ENCODE measurements at regions not wholly inside any gene's neighbourhood (a gene's known extent, or its start where the extent isn't known, plus 50 kb on each side); places are given as distances from the start of the nearest gene placed in this dataset.

GRCh38 chr2:184463102-184463865 lies 135.0 kb upstream of the ZNF804A start:
- TF ChIP-seq TRIM24 (IDR thresholded peaks at IDR 0.05) = no peak
- no peak for TF ChIP-seq CBX8 (IDR thresholded peaks at IDR 0.05; ENCODE audit: borderline replicate concordance, extremely low read depth, low read depth, low read length, poor library complexity, severe bottlenecking)
- no peak for TF ChIP-seq HDAC2 (IDR thresholded peaks at IDR 0.05)
- TF ChIP-seq ZNF778 (CRISPR knock-in tag; IDR thresholded peaks at IDR 0.05) = no peak
- no peak for TF ChIP-seq ZBTB34 (CRISPR knock-in tag; IDR thresholded peaks at IDR 0.05)
- no peak for TF ChIP-seq CCAR2 (IDR thresholded peaks at IDR 0.05; ENCODE audit: low read depth, low read length)
- TF ChIP-seq CBX3 (IDR thresholded peaks at IDR 0.05; ENCODE audit: borderline replicate concordance in 1 of 2, low read length in 2 of 2) = no peak
- no peak for TF ChIP-seq EZH2 (IDR thresholded peaks at IDR 0.05; ENCODE audit: borderline replicate concordance, low read depth, low read length)
- TF ChIP-seq MYNN (IDR thresholded peaks at IDR 0.05) = no peak
- no peak for TF ChIP-seq MYNN (CRISPR knock-in tag; IDR thresholded peaks at IDR 0.05)
- TF ChIP-seq NFYB (IDR thresholded peaks at IDR 0.05; ENCODE audit: extremely low read depth, insufficient read length) = no peak
- TF ChIP-seq ZFP91 (CRISPR knock-in tag; IDR thresholded peaks at IDR 0.05) = no peak
